LHCN-M2 (cell line): ENCODE measurements at regions not wholly inside any gene's neighbourhood (a gene's known extent, or its start where the extent isn't known, plus 50 kb on each side); places are given as distances from the start of the nearest gene placed in this dataset.
"Not testable (repeated sequence)": the region's sequence is repeated elsewhere in the genome, so short reads cannot be mapped to it uniquely, and the experiment has no call there.

ENCODE experiments used
- DNase-seq: peaks from one replicate; pipeline ENCODE4 v3.0.0-alpha.2; 2012; ENCODE audit warnings: low read depth

- no peak for DNase-seq
These were observed 231.4 kb upstream of the ANKRD50 start for GRCh38 chr4:124943938-124944337.

- DNase-seq = peak; percentile 66
These were observed 230.8 kb upstream of the ANKRD50 start for GRCh38 chr4:124943145-124943889.

GRCh38 chr4:124941267-124941666, 228.7 kb upstream of the ANKRD50 start:
- DNase-seq = no peak

- DNase-seq = peak; percentile 98
These were observed 227.9 kb upstream of the ANKRD50 start for GRCh38 chr4:124940387-124940786.

- DNase-seq = no peak
These were observed 227.4 kb upstream of the ANKRD50 start for GRCh38 chr4:124939908-124940307.

GRCh38 chr4:124938836-124939235, 226.3 kb upstream of the ANKRD50 start:
- no peak for DNase-seq

GRCh38 chr4:124937993-124938392, 225.5 kb upstream of the ANKRD50 start:
- DNase-seq = no peak

GRCh38 chr4:124936427-124936826, 223.9 kb upstream of the ANKRD50 start:
- peak; percentile 79 for DNase-seq

GRCh38 chr4:124934916-124935315, 222.4 kb upstream of the ANKRD50 start:
- DNase-seq = no peak

GRCh38 chr4:124933521-124933920, 221.0 kb upstream of the ANKRD50 start:
- no peak for DNase-seq

- DNase-seq = no peak
These were observed 219.9 kb upstream of the ANKRD50 start for GRCh38 chr4:124932447-124932846.

- DNase-seq = peak; percentile 81
These were observed 218.5 kb upstream of the ANKRD50 start for GRCh38 chr4:124931050-124931449.

GRCh38 chr4:124922748-124923147, 210.2 kb upstream of the ANKRD50 start:
- DNase-seq = not testable (repeated sequence)

- no peak for DNase-seq
These were observed 206.1 kb upstream of the ANKRD50 start for GRCh38 chr4:124918559-124919122.

- DNase-seq = no peak
These were observed 202.5 kb upstream of the ANKRD50 start for GRCh38 chr4:124915073-124915472.

GRCh38 chr4:124913237-124913636, 200.7 kb upstream of the ANKRD50 start:
- DNase-seq = no peak

GRCh38 chr4:124910327-124910726, 197.8 kb upstream of the ANKRD50 start:
- DNase-seq = no peak

- DNase-seq = peak; percentile 86
These were observed 195.3 kb upstream of the ANKRD50 start for GRCh38 chr4:124907881-124908280.

- no peak for DNase-seq
These were observed 192.9 kb upstream of the ANKRD50 start for GRCh38 chr4:124905441-124905840.

GRCh38 chr4:124904723-124905388, 192.3 kb upstream of the ANKRD50 start:
- no peak for DNase-seq

GRCh38 chr4:124903995-124904722, 191.6 kb upstream of the ANKRD50 start:
- peak; percentile 86 for DNase-seq

- peak; percentile 61 for DNase-seq
These were observed 189.5 kb upstream of the ANKRD50 start for GRCh38 chr4:124902001-124902515.
